ENCODE measurements at regions not wholly inside any gene's neighbourhood (a gene's known extent, or its start where the extent isn't known, plus 50 kb on each side); places are given as distances from the start of the nearest gene placed in this dataset.

- TF ChIP-seq PPARA (CRISPR knock-in tag; IDR thresholded peaks at IDR 0.05; ENCODE audit: borderline replicate concordance) (no peak), BACH2 (CRISPR knock-in tag; IDR thresholded peaks at IDR 0.05; ENCODE audit: borderline replicate concordance) (no peak), ZNF565 (CRISPR knock-in tag; conservative IDR thresholded peaks at IDR 0.05; ENCODE audit: low read depth) (no peak), ZC3H10 (CRISPR knock-in tag; IDR thresholded peaks at IDR 0.05) (no peak), POU6F1 (CRISPR knock-in tag; IDR thresholded peaks at IDR 0.05; ENCODE audit: borderline replicate concordance, low read depth) (no peak), TSHZ2 (CRISPR knock-in tag; IDR thresholded peaks at IDR 0.05) (no peak), GLIS3 (CRISPR knock-in tag; IDR thresholded peaks at IDR 0.05) (no peak)
- no peak for ATAC-seq
Measured at GRCh38 chr2:425947-426346, 138.1 kb upstream of the ALKAL2 start.

GRCh38 chr2:425243-425642 is 137.4 kb upstream of the ALKAL2 start:
- TF ChIP-seq BACH2 (CRISPR knock-in tag; IDR thresholded peaks at IDR 0.05; ENCODE audit: borderline replicate concordance) (no peak), CSDC2 (CRISPR knock-in tag; IDR thresholded peaks at IDR 0.05) (no peak), TCF4 (CRISPR knock-in tag; IDR thresholded peaks at IDR 0.05; ENCODE audit: borderline replicate concordance) (no peak), RARB (CRISPR knock-in tag; IDR thresholded peaks at IDR 0.05) (no peak), ZFP30 (CRISPR knock-in tag; IDR thresholded peaks at IDR 0.05) (no peak), ESRRG (CRISPR knock-in tag; IDR thresholded peaks at IDR 0.05) (no peak), ZNF565 (CRISPR knock-in tag; conservative IDR thresholded peaks at IDR 0.05; ENCODE audit: low read depth) (no peak), GLIS3 (CRISPR knock-in tag; IDR thresholded peaks at IDR 0.05) (no peak), ZFP3 (CRISPR knock-in tag; IDR thresholded peaks at IDR 0.05) (no peak), SNAI2 (CRISPR knock-in tag; IDR thresholded peaks at IDR 0.05) (no peak), PPARA (CRISPR knock-in tag; IDR thresholded peaks at IDR 0.05; ENCODE audit: borderline replicate concordance) (no peak), OSR1 (CRISPR knock-in tag; IDR thresholded peaks at IDR 0.05) (no peak), ISL1 (CRISPR knock-in tag; IDR thresholded peaks at IDR 0.05) (no peak), CREB5 (CRISPR knock-in tag; IDR thresholded peaks at IDR 0.05; ENCODE audit: low read depth) (no peak), TOX (CRISPR knock-in tag; IDR thresholded peaks at IDR 0.05; ENCODE audit: borderline replicate concordance) (no peak), ZNF8 (CRISPR knock-in tag; IDR thresholded peaks at IDR 0.05) (no peak), PATZ1 (CRISPR knock-in tag; IDR thresholded peaks at IDR 0.05; ENCODE audit: borderline replicate concordance) (no peak)
- no peak for ATAC-seq

- ATAC-seq, result no peak
- TF ChIP-seq RARB (CRISPR knock-in tag; IDR thresholded peaks at IDR 0.05), result no peak
- no peak for TF ChIP-seq PATZ1 (CRISPR knock-in tag; IDR thresholded peaks at IDR 0.05; ENCODE audit: borderline replicate concordance)
- TF ChIP-seq ISL1 (CRISPR knock-in tag; IDR thresholded peaks at IDR 0.05), result no peak
- TF ChIP-seq ARNTL (CRISPR knock-in tag; IDR thresholded peaks at IDR 0.05; ENCODE audit: borderline replicate concordance, low read depth), result no peak
- no peak for TF ChIP-seq ZC3H10 (CRISPR knock-in tag; IDR thresholded peaks at IDR 0.05)
- no peak for TF ChIP-seq GLIS3 (CRISPR knock-in tag; IDR thresholded peaks at IDR 0.05)
- TF ChIP-seq TSHZ2 (CRISPR knock-in tag; IDR thresholded peaks at IDR 0.05), result no peak
- TF ChIP-seq ZNF8 (CRISPR knock-in tag; IDR thresholded peaks at IDR 0.05), result no peak
- no peak for TF ChIP-seq ZFP3 (CRISPR knock-in tag; IDR thresholded peaks at IDR 0.05)
- TF ChIP-seq ZFP30 (CRISPR knock-in tag; IDR thresholded peaks at IDR 0.05), result no peak
- no peak for TF ChIP-seq SNAI2 (CRISPR knock-in tag; IDR thresholded peaks at IDR 0.05)
- no peak for TF ChIP-seq ESRRG (CRISPR knock-in tag; IDR thresholded peaks at IDR 0.05)
- TF ChIP-seq PPARA (CRISPR knock-in tag; IDR thresholded peaks at IDR 0.05; ENCODE audit: borderline replicate concordance), result no peak
- no peak for TF ChIP-seq CREB5 (CRISPR knock-in tag; IDR thresholded peaks at IDR 0.05; ENCODE audit: low read depth)
Measured at GRCh38 chr2:424306-425171, 136.6 kb upstream of the ALKAL2 start.
